Hepatocyte (in vitro differentiated cells): ENCODE measurements at regions not wholly inside any gene's neighbourhood (a gene's known extent, or its start where the extent isn't known, plus 50 kb on each side); places are given as distances from the start of the nearest gene placed in this dataset. TPM values are rescaled to one million over a fixed set of nuclear protein-coding genes. Genes with fewer than 3 reads are reported as not detected.
A peak's percentile ranks its signal among the peaks of the same experiment; 100 is the strongest.

Experiments
- DNase-seq: peaks from one replicate; pipeline ENCODE4 v3.0.0-alpha.2; 2016; ENCODE audit warnings: low spot score
- H2AFZ ChIP-seq: fragments of 200-600 bp; sonication (generic); 2 replicates; pipeline ENCODE4 v1.6.0; 2016; ENCODE audit warnings: antibody characterized with exemption, mild to moderate bottlenecking
- H3K27ac ChIP-seq: fragments of 200-600 bp; sonication (generic); 2 replicates; pipeline ENCODE4 v1.5.1; 2016; ENCODE audit warnings: mild to moderate bottlenecking
- H3K27me3 ChIP-seq: fragments of 200-600 bp; sonication (generic); 2 replicates; pipeline ENCODE4 v1.6.1; 2016
- H3K36me3 ChIP-seq: fragments of 200-600 bp; sonication (generic); replicated peaks from 2 replicates; pipeline ENCODE4 v1.5.1; 2016; ENCODE audit warnings: low read depth; ENCODE audit not compliant: insufficient read depth
- H3K4me1 ChIP-seq: fragments of 200-600 bp; sonication (generic); 2 replicates; pipeline ENCODE4 v1.5.1; 2016; ENCODE audit warnings: mild to moderate bottlenecking, moderate library complexity; ENCODE audit not compliant: insufficient read depth
- H3K4me2 ChIP-seq: fragments of 200-600 bp; sonication (generic); 2 replicates; pipeline ENCODE4 v1.6.0; 2016
- H3K4me3 ChIP-seq: fragments of 200-600 bp; sonication (generic); 2 replicates; pipeline ENCODE4 v1.5.1; 2016; ENCODE audit warnings: mild to moderate bottlenecking
- H3K79me2 ChIP-seq: fragments of 200-600 bp; sonication (generic); 2 replicates; pipeline ENCODE4 v1.6.0; 2017; ENCODE audit warnings: mild to moderate bottlenecking
- H3K9me2 ChIP-seq: fragments of 200-600 bp; sonication (generic); replicated peaks from 2 replicates; pipeline ENCODE4 v1.6.0; 2017; ENCODE audit warnings: mild to moderate bottlenecking; ENCODE audit not compliant: insufficient read depth
- H3K9me3 ChIP-seq: fragments of 200-600 bp; sonication (generic); 2 replicates; pipeline ENCODE4 v1.5.1; 2016; ENCODE audit warnings: low read depth, mild to moderate bottlenecking
- H4K20me1 ChIP-seq: fragments of 200-600 bp; sonication (generic); 2 replicates; pipeline ENCODE4 v1.6.0; 2016; ENCODE audit warnings: mild to moderate bottlenecking; ENCODE audit not compliant: insufficient read depth, poor library complexity, severe bottlenecking
- EZH2 ChIP-seq: fragments of 200-600 bp; sonication (generic); IDR thresholded peaks from 2 replicates; pipeline ENCODE4 v1.6.1; 2016; ENCODE audit warnings: antibody characterized with exemption, mild to moderate bottlenecking, borderline replicate concordance
- EZH2phosphoT487 ChIP-seq: fragments of 200-600 bp; sonication (generic); IDR thresholded peaks from one replicate; pipeline ENCODE4 v1.6.1; 2018; ENCODE audit warnings: antibody characterized with exemption, mild to moderate bottlenecking, low read depth, moderate library complexity; ENCODE audit not compliant: unreplicated experiment, severe bottlenecking
- WGBS: methylation state at CpG from one replicate; pipeline ENCODE4 v1.1.6; 2016; ENCODE audit warnings: low lambda C conversion rate; ENCODE audit errors: missing lambda C conversion rate; 5-methylcytosine and 5-hydroxymethylcytosine counted together
- small RNA-seq: library from RNA; depleted of rRNA; stranded (forward); fragments of <200 nt; gene quantifications from one replicate; pipeline ENCODE3, GENCODE V24; 2014
- TF ChIP-seq, protein P1 (sequence below): fragments of 200-600 bp; sonication (generic); IDR thresholded peaks from 2 replicates; pipeline ENCODE4 v1.5.1; 2016; ENCODE audit warnings: antibody characterized with exemption, mild to moderate bottlenecking; ENCODE audit not compliant: poor library complexity

DNA sequence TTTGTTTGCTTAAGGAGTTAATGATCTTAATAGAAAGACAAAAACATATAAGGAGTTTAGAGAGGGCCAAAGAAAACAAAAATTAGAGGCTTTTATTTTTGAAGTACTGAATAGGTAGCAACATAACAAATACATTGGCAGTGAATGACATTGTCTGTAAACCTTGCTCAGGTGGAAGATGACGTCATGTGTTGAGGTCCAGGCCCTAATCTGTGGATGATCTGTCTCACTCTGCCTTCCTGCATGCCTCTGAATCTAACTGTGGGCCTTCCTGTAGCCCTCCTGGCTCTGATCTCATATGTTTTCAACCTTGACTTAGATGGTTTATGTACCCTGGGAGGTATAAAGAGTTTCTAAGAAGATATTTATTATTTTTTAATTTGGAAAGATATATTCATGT lies 58.1 kb upstream of the DYNAP start:
- Histone ChIP-seq H3K27ac (peak overlapping the region; percentile 76), H3K79me2 (no peaks in the 10 kb centered on the region), H3K4me1 (peaks cover 11% of the 10 kb centered on the region), H3K9me2 (no peaks in the 10 kb centered on the region), H2AFZ (no peak overlapping the region), H3K4me2 (no peak overlapping the region), H4K20me1 (no peaks in the 10 kb centered on the region), H3K36me3 (no peaks in the 10 kb centered on the region), H3K9me3 (no peaks in the 10 kb centered on the region), H3K27me3 (no peaks in the 10 kb centered on the region), H3K4me3 (no peak overlapping the region)
- WGBS: 44% methylated on average over 1 of the region's 1 CpG
- DNase-seq: peak; percentile 30
- TF ChIP-seq, protein P1, sequence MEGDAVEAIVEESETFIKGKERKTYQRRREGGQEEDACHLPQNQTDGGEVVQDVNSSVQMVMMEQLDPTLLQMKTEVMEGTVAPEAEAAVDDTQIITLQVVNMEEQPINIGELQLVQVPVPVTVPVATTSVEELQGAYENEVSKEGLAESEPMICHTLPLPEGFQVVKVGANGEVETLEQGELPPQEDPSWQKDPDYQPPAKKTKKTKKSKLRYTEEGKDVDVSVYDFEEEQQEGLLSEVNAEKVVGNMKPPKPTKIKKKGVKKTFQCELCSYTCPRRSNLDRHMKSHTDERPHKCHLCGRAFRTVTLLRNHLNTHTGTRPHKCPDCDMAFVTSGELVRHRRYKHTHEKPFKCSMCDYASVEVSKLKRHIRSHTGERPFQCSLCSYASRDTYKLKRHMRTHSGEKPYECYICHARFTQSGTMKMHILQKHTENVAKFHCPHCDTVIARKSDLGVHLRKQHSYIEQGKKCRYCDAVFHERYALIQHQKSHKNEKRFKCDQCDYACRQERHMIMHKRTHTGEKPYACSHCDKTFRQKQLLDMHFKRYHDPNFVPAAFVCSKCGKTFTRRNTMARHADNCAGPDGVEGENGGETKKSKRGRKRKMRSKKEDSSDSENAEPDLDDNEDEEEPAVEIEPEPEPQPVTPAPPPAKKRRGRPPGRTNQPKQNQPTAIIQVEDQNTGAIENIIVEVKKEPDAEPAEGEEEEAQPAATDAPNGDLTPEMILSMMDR: no peak
- no peak for TF ChIP-seq EZH2phosphoT487
- TF ChIP-seq EZH2: no peak

Small RNA genes lying in the stretch of these regions (small RNA-seq; reads per million reads assigned to genes)
- not detected for gene AC090897.1
